ENCODE measurements at regions not wholly inside any gene's neighbourhood (a gene's known extent, or its start where the extent isn't known, plus 50 kb on each side); places are given as distances from the start of the nearest gene placed in this dataset.

DNA sequence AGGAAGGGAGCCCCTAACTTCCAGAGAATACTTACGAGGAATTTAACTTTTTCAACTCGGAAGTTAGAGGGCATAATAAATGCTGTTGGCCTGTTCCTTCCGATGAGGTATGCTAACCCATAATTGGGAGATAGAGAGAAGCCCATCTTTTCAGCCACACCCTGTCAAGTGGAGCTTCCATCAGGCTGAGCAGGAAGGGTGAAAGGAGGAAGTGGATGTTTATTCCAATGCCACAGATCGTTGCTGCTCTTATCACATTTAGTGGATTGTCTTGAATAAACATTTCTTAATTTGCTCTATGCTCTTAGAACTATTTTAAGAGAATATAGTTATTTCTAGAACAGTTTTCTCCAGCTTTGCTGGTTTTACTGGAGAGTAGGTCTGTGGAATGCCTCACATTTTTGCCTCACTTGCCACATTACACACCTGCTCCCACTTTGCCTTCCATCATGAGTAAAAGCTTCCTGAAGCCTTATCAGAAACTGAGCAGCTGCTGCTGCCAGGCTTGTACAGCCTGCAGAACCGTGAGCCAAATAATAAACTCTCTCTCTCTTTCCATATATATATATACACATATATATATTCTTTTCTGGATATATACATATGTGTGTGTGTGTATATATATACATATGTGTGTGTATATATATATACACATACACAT, 60.0 kb upstream of the RGS21 start:
- peaks cover 2% of the 10 kb centered on the region for H3K9me3 Mint-ChIP-seq (ENCODE audit: low read depth, unreplicated experiment)
- TF ChIP-seq, protein P1, sequence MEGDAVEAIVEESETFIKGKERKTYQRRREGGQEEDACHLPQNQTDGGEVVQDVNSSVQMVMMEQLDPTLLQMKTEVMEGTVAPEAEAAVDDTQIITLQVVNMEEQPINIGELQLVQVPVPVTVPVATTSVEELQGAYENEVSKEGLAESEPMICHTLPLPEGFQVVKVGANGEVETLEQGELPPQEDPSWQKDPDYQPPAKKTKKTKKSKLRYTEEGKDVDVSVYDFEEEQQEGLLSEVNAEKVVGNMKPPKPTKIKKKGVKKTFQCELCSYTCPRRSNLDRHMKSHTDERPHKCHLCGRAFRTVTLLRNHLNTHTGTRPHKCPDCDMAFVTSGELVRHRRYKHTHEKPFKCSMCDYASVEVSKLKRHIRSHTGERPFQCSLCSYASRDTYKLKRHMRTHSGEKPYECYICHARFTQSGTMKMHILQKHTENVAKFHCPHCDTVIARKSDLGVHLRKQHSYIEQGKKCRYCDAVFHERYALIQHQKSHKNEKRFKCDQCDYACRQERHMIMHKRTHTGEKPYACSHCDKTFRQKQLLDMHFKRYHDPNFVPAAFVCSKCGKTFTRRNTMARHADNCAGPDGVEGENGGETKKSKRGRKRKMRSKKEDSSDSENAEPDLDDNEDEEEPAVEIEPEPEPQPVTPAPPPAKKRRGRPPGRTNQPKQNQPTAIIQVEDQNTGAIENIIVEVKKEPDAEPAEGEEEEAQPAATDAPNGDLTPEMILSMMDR (IDR thresholded peaks at IDR 0.05; ENCODE audit: unreplicated experiment), result no peak
- intact Hi-C loops (cut with micrococcal nuclease; ENCODE audit: unreplicated experiment), result no loop called here
- no peak for DNase-seq
- H3K27me3 Mint-ChIP-seq (ENCODE audit: unreplicated experiment), result no peaks in the 10 kb centered on the region
- no peaks in the 10 kb centered on the region for H3K4me1 Mint-ChIP-seq (ENCODE audit: low read depth, unreplicated experiment)
- no peaks in the 10 kb centered on the region for H3K36me3 Mint-ChIP-seq (ENCODE audit: insufficient read depth, unreplicated experiment)
- no peak overlapping the region for H3K27ac Mint-ChIP-seq (ENCODE audit: unreplicated experiment)
- no peak overlapping the region for H3K4me3 Mint-ChIP-seq (ENCODE audit: low read depth, unreplicated experiment)
- CTCF ChIA-PET, result no interaction called here
- no TSS peak for BruUV-seq (replicated peaks)

DNA sequence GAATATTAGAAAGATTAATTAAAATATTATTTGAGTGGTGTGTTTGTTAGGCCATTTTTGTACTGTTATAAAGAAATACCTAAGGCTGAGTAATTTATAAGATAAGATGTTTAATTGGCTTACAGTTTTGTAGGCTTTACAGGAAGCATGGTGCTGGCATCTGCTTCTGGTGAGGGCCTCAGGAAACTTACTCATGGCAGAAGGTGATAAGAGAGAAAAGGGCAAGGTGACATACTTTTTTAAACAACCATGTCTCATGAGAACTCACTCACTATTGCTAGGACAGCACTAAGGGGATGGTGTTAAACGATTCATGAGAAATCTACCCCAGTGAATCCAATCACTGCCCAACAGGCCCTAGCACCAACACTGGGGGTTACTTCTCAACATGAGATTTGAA, 56.7 kb upstream of the RGS21 start:
- no TSS peak for BruUV-seq (replicated peaks)
- Mint-ChIP-seq H3K4me1 (ENCODE audit: low read depth, unreplicated experiment) (peaks cover 11% of the 10 kb centered on the region), H3K4me3 (ENCODE audit: low read depth, unreplicated experiment) (no peak overlapping the region), H3K27ac (ENCODE audit: unreplicated experiment) (no peak overlapping the region), H3K36me3 (ENCODE audit: insufficient read depth, unreplicated experiment) (no peaks in the 10 kb centered on the region), H3K27me3 (ENCODE audit: unreplicated experiment) (no peaks in the 10 kb centered on the region), H3K9me3 (ENCODE audit: low read depth, unreplicated experiment) (peaks cover 2% of the 10 kb centered on the region)
- no peak for DNase-seq
- CTCF ChIA-PET, result no interaction called here
- TF ChIP-seq, protein P1 (IDR thresholded peaks at IDR 0.05; ENCODE audit: unreplicated experiment), result no peak
- intact Hi-C loops (cut with micrococcal nuclease; ENCODE audit: unreplicated experiment), result no loop called here

DNA sequence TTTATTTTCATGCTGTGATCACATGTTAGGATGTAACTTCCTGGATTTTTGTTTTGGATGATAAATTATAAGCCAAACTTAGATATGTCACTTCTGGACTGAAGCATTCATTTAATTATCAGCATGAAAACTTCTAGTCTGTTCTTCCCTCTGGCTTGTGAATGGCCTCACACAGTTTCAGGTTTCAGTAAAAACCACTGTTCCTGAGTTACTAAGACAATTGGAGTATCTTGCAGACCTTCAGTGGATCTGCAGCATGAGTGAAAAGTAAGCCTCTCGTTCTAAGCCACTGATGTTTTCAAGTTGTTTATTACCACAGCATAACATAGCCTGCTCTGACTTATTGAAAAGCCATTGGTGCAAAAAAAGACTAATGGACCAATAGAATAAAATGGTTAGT, 55.3 kb upstream of the RGS21 start:
- TF ChIP-seq, protein P1 (IDR thresholded peaks at IDR 0.05; ENCODE audit: unreplicated experiment), result no peak
- H3K36me3 Mint-ChIP-seq (ENCODE audit: insufficient read depth, unreplicated experiment), result no peaks in the 10 kb centered on the region
- peaks cover 2% of the 10 kb centered on the region for H3K9me3 Mint-ChIP-seq (ENCODE audit: low read depth, unreplicated experiment)
- CTCF ChIA-PET, result no interaction called here
- no peaks in the 10 kb centered on the region for H3K27me3 Mint-ChIP-seq (ENCODE audit: unreplicated experiment)
- H3K4me3 Mint-ChIP-seq (ENCODE audit: low read depth, unreplicated experiment), result no peak overlapping the region
- no peak for DNase-seq
- H3K4me1 Mint-ChIP-seq (ENCODE audit: low read depth, unreplicated experiment), result peaks cover 11% of the 10 kb centered on the region
- intact Hi-C loops (cut with micrococcal nuclease; ENCODE audit: unreplicated experiment), result no loop called here
- no peak overlapping the region for H3K27ac Mint-ChIP-seq (ENCODE audit: unreplicated experiment)
- no TSS peak for BruUV-seq (replicated peaks)

DNA sequence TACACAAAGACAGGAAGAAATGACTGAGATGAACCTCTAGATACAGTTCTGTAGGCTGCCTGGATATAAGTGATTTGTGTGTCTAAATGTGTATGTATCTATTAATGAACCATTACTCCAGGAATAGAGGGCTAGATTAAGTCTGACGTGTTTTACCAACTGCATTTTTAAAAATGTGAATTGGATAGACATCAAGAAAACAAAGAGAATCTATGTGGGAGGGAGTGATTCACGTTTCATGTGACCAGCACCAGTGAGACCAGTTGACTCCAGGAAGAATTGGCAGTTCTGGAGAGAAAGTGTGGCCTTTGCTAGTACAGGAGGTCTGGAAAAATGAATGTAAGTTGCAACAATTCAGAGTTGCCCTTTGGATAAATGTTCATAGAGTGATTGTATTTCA, 53.4 kb upstream of the RGS21 start:
- Mint-ChIP-seq H3K27ac (ENCODE audit: unreplicated experiment) (peak overlapping the region; percentile 67), H3K4me3 (ENCODE audit: low read depth, unreplicated experiment) (no peak overlapping the region), H3K27me3 (ENCODE audit: unreplicated experiment) (no peaks in the 10 kb centered on the region), H3K4me1 (ENCODE audit: low read depth, unreplicated experiment) (peaks cover 11% of the 10 kb centered on the region), H3K9me3 (ENCODE audit: low read depth, unreplicated experiment) (peaks cover 2% of the 10 kb centered on the region), H3K36me3 (ENCODE audit: insufficient read depth, unreplicated experiment) (no peaks in the 10 kb centered on the region)
- intact Hi-C loops (cut with micrococcal nuclease; ENCODE audit: unreplicated experiment), result no loop called here
- BruUV-seq (replicated peaks), result no TSS peak
- CTCF ChIA-PET, result no interaction called here
- no peak for DNase-seq
- TF ChIP-seq, protein P1 (IDR thresholded peaks at IDR 0.05; ENCODE audit: unreplicated experiment), result no peak
